HFF-Myc (cell line): ENCODE measurements at regions not wholly inside any gene's neighbourhood (a gene's known extent, or its start where the extent isn't known, plus 50 kb on each side); places are given as distances from the start of the nearest gene placed in this dataset.

ENCODE experiments used
- DNase-seq: peaks from one replicate; pipeline ENCODE4 v3.0.0-alpha.2; 2011; ENCODE audit warnings: low read depth; ENCODE audit errors: extremely low read depth
- H3K4me3 ChIP-seq: replicated peaks from 2 replicates; pipeline ENCODE4 v1.5.1; 2011; ENCODE audit warnings: low read depth, mild to moderate bottlenecking, control low read depth, low read length
- CTCF ChIP-seq: IDR thresholded peaks from 2 replicates; pipeline ENCODE4 v1.5.1; 2012; ENCODE audit warnings: mild to moderate bottlenecking, low read depth, low read length, control low read depth; ENCODE audit errors: missing control alignments

DNA sequence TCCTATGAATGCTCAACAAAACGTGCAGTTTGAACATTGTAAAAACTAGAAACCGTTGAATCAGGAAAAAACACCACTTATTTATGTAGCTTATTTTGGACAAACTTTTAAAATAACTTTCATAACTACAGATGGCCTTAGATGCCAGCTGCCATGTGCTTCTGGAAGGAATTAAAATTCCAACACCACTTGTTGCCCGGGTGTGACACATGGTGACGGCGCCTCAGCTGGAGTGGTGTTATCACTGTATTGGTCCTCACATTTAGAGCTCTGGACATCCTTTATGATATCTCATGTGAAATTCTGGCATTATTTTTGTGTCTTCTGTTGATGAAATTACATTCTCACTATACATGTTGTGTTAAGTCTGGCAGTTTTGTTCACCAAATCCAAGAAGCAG lies 211.0 kb downstream of the IPO8 start:
- TF ChIP-seq CTCF, result no peak
- DNase-seq, result no peak

DNA sequence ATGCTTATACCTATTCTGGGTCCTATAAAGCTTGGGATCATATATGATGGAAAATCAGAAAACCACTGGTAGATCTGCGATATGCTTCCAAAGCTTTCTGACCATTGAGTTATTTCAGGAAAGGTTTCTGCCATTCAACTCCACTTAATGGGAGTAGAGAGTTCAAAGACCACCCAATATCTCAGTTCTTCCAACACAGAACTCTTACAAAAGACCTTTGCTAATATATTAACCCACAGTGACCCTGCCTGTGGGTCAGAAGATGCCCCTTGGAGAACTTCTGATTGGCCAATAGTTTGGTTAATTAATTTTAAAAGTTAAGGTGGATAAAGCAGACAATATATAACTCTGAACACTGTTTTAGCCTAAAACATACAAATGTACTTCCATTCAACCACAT lies 213.0 kb downstream of the IPO8 start:
- no peak for DNase-seq
- no peak for TF ChIP-seq CTCF

More for the DNA sequence above, 211.0 kb downstream of the IPO8 start:
- H3K4me3 ChIP-seq, result no peak overlapping the region

GRCh38 chr12:30473274-30473673 lies 222.4 kb downstream of the IPO8 start:
- DNase-seq, result no peak
- no peak overlapping the region for H3K4me3 ChIP-seq
- no peak for TF ChIP-seq CTCF

More for the DNA sequence above, 213.0 kb downstream of the IPO8 start:
- no peak overlapping the region for H3K4me3 ChIP-seq

DNA sequence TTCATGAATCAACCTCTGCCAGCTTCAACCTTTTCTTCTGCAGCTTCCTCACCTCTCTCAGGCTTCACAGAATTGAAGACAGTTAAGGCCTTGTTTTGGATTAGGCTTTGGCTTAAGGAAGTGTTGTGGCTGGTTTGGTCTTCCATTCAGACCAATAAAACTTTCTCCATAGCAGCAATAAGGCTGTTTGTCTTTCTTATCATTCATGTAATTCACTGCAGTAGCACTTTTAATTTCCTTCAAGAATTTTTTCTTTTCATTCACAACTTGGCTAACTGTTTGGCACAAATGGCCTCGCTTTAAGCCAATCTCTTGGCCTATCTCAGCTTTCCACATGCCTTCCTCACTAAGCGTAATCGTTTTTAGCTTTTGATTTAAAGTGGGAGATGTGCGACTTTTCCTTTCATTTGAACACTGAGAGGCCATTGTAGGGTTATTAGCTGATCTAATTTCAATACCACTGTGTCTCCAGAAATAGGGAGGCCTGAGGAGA lies 229.5 kb downstream of the IPO8 start:
- no peak for DNase-seq
- H3K4me3 ChIP-seq, result no peak overlapping the region
- TF ChIP-seq CTCF, result no peak

DNA sequence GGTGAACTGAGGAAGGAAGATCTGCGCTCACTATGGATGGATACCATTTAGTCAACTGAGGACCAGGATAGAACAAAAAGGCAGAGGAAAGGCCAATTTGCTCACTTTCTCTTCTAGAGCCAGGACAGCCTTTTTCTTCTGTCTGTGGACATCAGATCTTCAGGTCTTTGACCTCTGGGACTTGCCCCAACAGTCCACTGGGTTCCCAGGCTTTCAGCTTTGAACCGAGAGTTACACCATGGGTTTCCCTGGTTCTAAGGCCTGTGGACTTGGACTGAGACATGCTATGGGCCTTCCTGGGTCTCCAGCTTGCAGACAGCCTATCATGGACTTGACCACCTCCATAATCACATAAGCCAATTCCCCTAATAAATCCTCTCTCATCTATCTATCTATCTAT lies 232.0 kb downstream of the IPO8 start:
- no peak for DNase-seq
- no peak for TF ChIP-seq CTCF
- no peak overlapping the region for H3K4me3 ChIP-seq

DNA sequence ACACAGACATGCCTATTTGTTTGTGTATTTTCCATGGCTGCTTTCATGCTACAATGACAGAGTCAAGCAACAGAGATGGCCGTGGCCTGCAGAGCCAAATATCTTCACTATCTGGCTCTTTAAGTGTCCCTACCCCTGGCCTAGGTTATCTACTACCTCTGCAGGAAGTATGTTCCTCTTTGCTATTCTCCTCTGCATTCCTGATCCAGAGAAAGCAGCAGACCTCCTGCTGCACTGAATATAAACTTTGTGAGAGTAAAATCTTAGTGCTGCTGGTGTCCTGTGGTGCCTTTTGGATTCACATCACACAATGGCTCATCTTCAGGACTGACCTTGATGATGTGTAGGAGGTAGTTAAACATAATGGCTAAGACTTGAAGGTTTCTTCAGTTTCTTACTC lies 233.4 kb downstream of the IPO8 start:
- H3K4me3 ChIP-seq, result no peak overlapping the region
- DNase-seq, result no peak
- no peak for TF ChIP-seq CTCF

- TF ChIP-seq CTCF, result no peak
- no peak overlapping the region for H3K4me3 ChIP-seq
- DNase-seq, result no peak
Measured at GRCh38 chr12:30461026-30461615, 234.5 kb downstream of the IPO8 start.
